ENCODE measurements at regions not wholly inside any gene's neighbourhood (a gene's known extent, or its start where the extent isn't known, plus 50 kb on each side); places are given as distances from the start of the nearest gene placed in this dataset.

GRCh38 chr1:38191461-38191860 is 144.9 kb upstream of the POU3F1 start:
- TF ChIP-seq POLR2AphosphoS5 (IDR thresholded peaks at IDR 0.05) (no peak), POLR2A (IDR thresholded peaks at IDR 0.05) (no peak)

All from spleen (tissue), 3 donors.